LNCAP (cell line): ENCODE measurements at regions not wholly inside any gene's neighbourhood (a gene's known extent, or its start where the extent isn't known, plus 50 kb on each side); places are given as distances from the start of the nearest gene placed in this dataset.

Experiments used
- TF ChIP-seq, protein P1 (sequence below): fragments of 450-650 bp; IDR thresholded peaks from 2 replicates; pipeline ENCODE4 v1.5.1; 2017; ENCODE audit warnings: mild to moderate bottlenecking

DNA sequence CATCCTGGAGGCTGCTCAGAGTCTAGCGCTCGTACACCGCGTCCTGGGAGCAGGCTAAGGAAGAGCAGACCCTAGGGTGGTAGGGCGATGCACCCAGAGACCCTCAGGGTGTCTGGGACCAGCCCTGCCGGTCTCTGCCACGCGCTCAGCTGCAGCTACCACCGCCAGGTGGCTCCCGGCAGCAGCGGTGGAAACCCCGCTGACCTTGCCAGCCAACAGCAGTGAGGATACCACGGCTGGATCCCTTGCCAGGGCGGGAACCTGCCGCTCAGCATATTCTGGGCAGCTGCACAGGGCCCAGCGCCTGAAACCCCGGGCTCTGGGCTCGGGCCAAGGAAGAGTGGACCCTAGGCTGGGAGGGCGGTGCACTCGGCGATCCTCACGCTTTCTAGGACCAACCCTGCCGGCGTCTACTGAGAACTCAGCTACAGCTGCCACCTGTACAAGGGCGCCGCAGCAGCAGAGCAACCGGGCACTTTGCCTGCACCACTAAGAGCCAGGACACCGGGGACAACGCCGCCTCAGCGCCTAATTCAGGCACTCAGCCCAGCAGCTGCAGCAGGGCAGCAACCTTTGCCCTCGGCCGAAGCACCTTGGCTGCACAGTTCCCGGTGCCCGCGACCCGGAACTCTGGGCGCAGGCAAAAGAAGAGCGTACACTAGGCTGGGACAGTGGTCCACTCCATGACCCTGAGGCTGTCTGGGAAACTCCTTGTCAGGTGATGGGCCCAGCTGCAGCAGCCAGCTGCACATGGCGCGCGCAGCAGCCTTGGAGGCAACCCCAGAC, 80.8 kb downstream of the POTEB2 start:
- TF ChIP-seq, protein P1, sequence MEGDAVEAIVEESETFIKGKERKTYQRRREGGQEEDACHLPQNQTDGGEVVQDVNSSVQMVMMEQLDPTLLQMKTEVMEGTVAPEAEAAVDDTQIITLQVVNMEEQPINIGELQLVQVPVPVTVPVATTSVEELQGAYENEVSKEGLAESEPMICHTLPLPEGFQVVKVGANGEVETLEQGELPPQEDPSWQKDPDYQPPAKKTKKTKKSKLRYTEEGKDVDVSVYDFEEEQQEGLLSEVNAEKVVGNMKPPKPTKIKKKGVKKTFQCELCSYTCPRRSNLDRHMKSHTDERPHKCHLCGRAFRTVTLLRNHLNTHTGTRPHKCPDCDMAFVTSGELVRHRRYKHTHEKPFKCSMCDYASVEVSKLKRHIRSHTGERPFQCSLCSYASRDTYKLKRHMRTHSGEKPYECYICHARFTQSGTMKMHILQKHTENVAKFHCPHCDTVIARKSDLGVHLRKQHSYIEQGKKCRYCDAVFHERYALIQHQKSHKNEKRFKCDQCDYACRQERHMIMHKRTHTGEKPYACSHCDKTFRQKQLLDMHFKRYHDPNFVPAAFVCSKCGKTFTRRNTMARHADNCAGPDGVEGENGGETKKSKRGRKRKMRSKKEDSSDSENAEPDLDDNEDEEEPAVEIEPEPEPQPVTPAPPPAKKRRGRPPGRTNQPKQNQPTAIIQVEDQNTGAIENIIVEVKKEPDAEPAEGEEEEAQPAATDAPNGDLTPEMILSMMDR = peak; percentile 62
